ENCODE measurements at regions not wholly inside any gene's neighbourhood (a gene's known extent, or its start where the extent isn't known, plus 50 kb on each side); places are given as distances from the start of the nearest gene placed in this dataset.

GRCh38 chr5:164742025-164742424 lies 1236.6 kb downstream of the MAT2B start:
- peak; percentile 7 for DNase-seq (ENCODE audit: low spot score)
- no peak for TF ChIP-seq CTCF (IDR thresholded peaks at IDR 0.05; ENCODE audit: extremely low read depth, insufficient read depth, missing control alignments)

GRCh38 chr5:164746723-164747122 lies 1241.3 kb downstream of the MAT2B start:
- TF ChIP-seq CTCF (IDR thresholded peaks at IDR 0.05; ENCODE audit: extremely low read depth, insufficient read depth, missing control alignments) = no peak
- in situ Hi-C loops (cut with MboI; ENCODE audit: low pct_unique_long_range_greater_than_20kb, low sequenced_read_pairs, unreplicated experiment) = no loop called here
- DNase-seq (ENCODE audit: low spot score) = no peak

More at GRCh38 chr5:164742025-164742424, 1236.6 kb downstream of the MAT2B start:
- in situ Hi-C loops (cut with MboI; ENCODE audit: low pct_unique_long_range_greater_than_20kb, low sequenced_read_pairs, unreplicated experiment) = no loop called here

- in situ Hi-C loops (cut with MboI; ENCODE audit: low pct_unique_long_range_greater_than_20kb, low sequenced_read_pairs, unreplicated experiment) = no loop called here
- no peak for DNase-seq (ENCODE audit: low spot score)
- no peak for TF ChIP-seq CTCF (IDR thresholded peaks at IDR 0.05; ENCODE audit: extremely low read depth, insufficient read depth, missing control alignments)
These were observed 1242.0 kb downstream of the MAT2B start for GRCh38 chr5:164747371-164747770.

- no peak for DNase-seq (ENCODE audit: low spot score)
- in situ Hi-C loops (cut with MboI; ENCODE audit: low pct_unique_long_range_greater_than_20kb, low sequenced_read_pairs, unreplicated experiment) = no loop called here
- TF ChIP-seq CTCF (IDR thresholded peaks at IDR 0.05; ENCODE audit: extremely low read depth, insufficient read depth, missing control alignments) = no peak
These were observed 1243.4 kb downstream of the MAT2B start for GRCh38 chr5:164748861-164749260.

GRCh38 chr5:164753434-164753833 lies 1248.0 kb downstream of the MAT2B start:
- TF ChIP-seq CTCF (IDR thresholded peaks at IDR 0.05; ENCODE audit: extremely low read depth, insufficient read depth, missing control alignments) = no peak
- no peak for DNase-seq (ENCODE audit: low spot score)
- in situ Hi-C loops (cut with MboI; ENCODE audit: low pct_unique_long_range_greater_than_20kb, low sequenced_read_pairs, unreplicated experiment) = no loop called here

GRCh38 chr5:164763206-164763605 lies 1257.8 kb downstream of the MAT2B start:
- in situ Hi-C loops (cut with MboI; ENCODE audit: low pct_unique_long_range_greater_than_20kb, low sequenced_read_pairs, unreplicated experiment) = no loop called here
- DNase-seq (ENCODE audit: low spot score) = no peak
- TF ChIP-seq CTCF (IDR thresholded peaks at IDR 0.05; ENCODE audit: extremely low read depth, insufficient read depth, missing control alignments) = no peak

GRCh38 chr5:164772122-164772521 lies 1266.7 kb downstream of the MAT2B start:
- in situ Hi-C loops (cut with MboI; ENCODE audit: low pct_unique_long_range_greater_than_20kb, low sequenced_read_pairs, unreplicated experiment) = no loop called here
- TF ChIP-seq CTCF (IDR thresholded peaks at IDR 0.05; ENCODE audit: extremely low read depth, insufficient read depth, missing control alignments) = no peak
- DNase-seq (ENCODE audit: low spot score) = no peak
